GM19463 (cell line): ENCODE measurements at regions not wholly inside any gene's neighbourhood (a gene's known extent, or its start where the extent isn't known, plus 50 kb on each side); places are given as distances from the start of the nearest gene placed in this dataset.
"Not testable (repeated sequence)": the region's sequence is repeated elsewhere in the genome, so short reads cannot be mapped to it uniquely, and the experiment has no call there.

Experiments used
- ATAC-seq: cut with Tn5 transposase; IDR thresholded peaks from one replicate; pipeline ENCODE4 v1.9.1; 2021; ENCODE audit warnings: mild to moderate bottlenecking, moderate library complexity; ENCODE audit not compliant: unreplicated experiment

DNA sequence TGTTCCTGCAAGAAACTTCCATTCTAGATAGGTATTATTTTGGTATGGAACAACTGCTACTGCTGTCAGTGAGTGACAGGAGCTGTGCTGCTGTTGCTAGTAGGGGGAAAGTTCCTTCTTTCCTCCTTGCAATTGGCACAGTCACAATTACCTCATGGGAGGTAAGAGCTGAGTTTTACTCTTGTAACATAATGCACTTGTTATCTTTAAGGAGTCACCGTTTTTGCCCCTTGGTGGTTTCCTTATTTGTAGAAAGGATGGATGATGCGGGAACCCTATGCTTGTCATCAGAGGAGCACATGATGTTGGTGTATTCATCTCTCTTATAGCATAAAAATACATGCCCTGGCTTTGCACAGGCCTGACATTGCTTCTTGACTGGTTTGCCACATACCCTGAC, 234.7 kb upstream of the NPY start:
- no peak for ATAC-seq

DNA sequence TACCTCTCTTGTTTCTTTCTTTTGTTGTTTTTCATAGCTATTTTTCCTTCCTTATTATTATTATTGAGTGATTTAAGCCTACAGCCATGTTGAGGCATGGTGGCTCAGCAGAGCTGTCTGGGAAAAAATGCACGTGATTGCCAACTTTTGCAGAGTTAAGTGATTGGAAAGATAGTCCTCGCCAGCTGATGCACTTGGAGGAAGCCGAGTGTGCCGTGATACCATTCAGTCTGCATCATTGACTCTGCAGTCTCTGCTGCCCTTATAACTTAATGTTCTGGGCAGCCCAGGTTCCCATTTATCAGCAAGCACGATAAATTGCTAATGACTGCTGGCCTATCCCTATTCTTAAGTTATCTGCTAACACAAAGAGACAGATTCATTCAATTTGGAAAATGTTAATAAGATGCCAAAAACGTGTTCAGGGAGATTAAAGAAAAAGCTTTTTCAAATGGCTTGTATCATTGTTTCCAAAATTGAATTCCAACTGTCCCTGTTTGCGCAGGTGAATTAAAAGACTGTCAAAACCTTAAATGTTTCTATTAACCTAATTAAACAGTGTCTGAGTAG, 232.9 kb upstream of the NPY start:
- ATAC-seq: no peak

DNA sequence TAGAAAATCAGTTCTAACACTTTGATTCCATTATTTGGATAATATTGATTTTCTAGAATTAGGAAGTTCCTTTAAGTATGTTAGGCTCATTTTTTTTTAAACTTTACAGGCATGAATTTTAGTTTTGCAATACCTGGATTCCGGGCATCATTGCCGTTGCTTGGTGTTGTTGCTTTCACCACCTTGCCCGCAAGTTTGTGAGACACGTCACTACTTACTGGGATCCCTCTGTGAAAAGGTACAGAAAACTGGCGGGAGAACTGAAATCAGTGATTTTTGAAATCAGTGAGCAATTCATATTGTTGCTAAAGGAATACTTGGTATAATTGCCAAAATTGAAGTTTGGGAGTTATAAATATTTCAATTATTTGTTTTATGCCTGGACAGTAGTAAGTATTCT, 232.3 kb upstream of the NPY start:
- no peak for ATAC-seq

DNA sequence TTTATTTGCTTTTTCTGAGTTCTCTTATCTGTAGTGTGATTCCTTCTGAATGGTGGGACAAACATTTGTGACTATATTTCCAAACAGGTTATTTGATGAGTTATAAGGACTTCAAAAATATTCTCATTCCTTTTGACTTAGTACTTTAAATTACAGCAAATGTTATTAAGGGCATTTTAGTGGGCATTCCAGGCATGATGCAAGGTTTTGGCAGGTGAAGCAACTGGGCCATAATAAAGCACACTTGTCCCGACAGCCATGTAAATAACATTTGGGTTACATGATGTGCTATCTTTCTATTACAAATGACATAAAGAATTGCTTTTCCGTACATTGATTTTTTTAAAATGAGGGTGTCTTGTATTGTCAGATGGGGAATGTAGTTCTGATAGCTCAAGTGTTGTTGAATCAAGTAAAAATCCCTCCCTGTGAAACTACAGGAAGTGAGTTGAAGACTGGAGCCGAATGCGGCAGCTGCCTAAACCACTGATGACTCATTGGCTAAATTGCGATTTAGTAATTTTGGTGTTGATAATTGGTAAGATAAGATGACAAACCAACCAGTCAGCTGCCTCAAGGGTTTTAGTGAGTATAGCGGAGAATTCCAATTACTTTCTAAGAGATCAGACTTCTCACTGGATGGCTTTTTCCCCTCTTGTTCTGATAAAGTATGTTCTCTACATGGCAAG, 231.3 kb upstream of the NPY start:
- no peak for ATAC-seq

DNA sequence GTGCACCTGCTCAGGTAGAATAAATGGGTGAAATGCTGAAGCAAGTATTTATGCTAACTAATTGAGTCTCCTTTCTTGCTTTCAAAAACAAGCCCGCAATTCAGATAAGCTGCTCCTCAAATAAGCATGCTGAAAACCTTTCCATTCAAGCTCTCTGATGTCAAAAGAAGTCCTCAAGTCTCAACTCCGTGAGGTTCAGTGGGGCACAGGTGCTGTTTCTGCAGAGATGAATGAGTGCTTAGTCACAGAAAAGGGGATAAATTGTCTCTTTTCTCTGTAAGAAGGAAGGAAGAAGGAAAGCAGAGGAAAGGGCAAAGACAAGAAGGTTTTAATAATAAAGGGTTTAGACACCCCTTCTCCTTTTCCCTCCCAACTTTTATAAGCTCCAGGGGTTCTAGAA, 229.8 kb upstream of the NPY start:
- no peak for ATAC-seq

DNA sequence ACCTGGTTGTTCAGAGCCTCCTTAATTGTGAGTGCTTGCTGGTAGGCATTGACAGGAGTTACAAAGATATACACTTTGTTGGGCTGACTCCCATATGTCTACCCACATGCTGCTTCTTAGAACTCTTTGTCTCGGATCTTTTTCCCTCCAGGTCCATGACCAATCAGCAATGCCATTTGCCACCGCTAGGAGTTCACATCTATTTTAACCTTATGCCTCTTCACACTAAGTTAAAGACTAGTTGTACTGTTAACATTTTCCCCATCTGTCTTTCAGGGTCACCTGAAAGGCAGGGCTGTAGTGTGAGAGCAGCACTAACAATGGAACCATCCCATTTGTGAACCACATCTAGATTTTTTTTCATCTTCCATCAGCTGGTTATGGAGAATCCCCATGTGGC, 226.7 kb upstream of the NPY start:
- ATAC-seq: no peak

DNA sequence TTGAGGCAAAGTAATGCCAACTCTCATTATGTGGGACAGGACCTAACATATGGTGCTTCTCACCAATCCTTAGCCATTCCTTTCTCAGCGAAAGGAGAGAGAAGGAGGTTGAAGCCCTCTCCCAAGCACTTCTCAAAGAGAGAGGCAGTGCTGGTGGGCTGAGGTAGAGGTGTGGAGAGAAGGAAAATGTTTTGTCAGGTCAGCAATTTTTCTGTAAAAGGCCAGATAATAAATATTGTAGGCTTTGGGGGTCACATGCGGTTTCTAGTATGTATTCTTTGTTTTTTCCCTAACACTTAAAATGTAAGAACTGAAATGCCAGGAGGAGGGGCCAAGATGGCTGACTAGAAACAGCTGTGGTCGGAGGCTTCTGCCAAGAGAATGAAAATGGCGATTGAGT, 225.0 kb upstream of the NPY start:
- ATAC-seq: no peak

DNA sequence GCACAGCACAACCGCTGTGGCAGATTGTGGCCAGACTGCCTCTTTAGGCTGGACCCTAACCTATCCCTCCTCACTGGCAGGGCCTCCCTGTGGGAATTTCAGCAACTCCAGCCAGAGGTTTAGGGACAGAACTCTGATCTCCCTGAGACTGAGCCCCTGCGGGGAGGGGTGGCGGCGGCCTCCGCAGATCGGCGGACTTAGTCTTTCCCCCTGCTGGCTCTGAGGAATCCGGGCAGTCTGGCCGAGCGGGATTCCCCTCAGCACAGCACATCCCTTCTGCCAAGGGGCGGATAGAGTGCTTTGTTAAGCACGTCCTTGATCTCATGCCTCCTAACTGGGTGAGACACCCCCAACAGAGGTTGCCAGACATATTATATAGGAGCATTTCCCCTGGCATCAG, 224.2 kb upstream of the NPY start:
- ATAC-seq: no peak

DNA sequence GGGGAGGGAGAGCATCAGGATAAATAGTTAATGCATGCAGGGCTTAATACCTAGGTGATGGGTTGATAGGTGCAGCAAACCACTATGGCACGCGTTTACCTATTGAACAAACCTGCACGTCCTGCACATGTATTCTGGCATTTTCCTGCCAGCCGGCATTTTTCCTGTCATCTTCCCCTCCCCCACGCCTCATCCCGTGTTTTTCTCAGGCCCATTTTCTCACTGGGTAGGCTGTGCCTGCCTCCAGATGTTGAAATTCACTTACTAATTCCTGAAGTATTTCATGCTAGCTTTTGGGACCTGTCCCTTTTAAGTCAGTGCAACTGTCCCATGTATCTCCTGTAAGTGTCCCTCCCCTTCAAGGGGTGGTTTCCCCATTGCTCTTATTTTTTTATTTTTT, 220.3 kb upstream of the NPY start:
- no peak for ATAC-seq

DNA sequence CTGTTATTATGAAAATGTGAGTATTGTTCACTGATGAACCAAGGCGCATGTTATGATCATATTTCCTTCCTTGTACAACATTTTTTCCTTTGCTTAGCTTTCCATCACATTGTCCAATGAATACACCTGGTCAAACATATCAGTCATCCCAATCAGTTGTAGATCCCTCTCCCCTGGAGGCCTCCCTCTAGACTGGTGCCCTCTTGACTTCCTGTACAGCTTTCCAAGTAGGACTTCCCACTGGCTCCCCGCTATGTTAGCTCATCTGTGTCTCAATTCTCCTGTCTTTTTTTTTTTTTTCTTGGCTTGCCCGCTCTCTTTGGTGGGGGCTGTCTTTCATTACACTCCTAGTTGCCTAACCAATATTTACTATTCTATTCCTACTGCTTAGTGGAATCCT, 214.2 kb upstream of the NPY start:
- no peak for ATAC-seq

DNA sequence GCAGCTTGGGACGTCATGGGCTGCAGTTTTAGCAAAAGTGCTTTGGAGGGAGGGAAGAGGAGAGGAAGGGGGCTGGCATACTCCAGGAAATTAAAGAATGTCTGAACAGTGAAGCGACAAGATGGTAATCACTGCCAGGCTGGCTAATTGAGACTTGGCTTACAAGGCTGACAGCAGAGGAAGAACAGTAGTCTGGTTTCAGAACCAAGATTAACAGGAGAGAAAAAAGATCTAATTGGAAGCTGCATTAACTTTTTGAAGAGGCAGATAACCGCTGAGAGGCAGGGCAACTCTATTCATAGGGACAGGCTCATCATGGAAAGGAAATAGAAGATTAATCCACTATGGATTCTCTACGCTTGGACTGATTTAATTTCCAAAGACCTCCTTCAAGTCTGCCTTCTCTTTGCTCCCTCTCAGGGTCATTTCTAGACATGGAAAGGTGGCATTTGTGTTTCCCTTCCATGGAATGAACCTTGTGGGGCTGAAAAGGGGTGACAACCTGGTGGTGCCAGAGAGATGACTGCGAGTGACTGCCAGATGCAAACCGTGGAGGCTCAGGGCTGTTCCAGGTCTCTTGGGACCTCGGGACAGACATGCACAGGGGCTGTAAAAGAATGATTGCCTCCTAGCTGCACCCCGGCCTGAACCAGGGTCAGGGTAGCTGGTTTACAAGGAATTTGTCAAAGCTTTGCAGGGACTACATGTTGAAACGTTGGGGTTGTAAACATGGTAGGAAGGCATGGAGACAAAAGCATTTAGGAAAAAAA, 210.2 kb upstream of the NPY start:
- ATAC-seq: no peak

DNA sequence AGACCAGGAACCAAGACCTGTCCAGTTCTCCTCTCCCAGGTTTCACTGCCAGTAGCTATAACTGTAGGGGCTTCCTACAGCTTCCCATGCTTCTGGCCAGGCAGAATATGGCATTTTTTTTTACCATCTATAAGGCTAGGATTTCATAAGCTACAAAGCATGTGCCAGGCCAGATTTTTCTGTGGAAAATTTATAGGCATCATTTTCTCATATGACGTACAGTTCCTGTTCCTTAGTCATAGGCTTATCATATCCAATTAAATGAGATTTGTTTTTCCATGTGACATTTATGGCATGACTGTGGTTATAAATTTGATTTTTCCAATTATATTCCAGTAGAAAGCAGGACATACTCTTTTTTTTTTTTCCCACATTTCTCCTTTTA, 208.6 kb upstream of the NPY start:
- ATAC-seq: peak; percentile 13

DNA sequence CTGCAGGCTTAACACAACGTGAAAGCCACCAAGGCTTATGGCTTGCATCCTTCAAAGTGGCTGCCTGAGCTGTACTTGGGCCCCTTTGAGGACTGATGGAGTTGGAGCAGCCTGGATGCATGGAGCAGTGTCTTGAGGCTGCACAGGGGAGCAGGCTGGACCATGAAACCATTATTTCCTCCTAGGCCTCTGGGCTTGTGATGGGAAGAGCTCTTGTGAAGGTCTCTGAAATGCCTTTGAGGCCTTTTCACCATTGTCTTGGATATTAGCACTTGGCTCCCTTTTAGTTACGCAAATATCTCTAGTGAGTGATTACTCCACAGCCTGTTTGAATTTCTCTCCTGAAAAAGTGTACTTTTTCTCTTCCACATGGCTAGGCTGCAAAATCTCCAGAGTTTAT, 201.2 kb upstream of the NPY start:
- no peak for ATAC-seq

DNA sequence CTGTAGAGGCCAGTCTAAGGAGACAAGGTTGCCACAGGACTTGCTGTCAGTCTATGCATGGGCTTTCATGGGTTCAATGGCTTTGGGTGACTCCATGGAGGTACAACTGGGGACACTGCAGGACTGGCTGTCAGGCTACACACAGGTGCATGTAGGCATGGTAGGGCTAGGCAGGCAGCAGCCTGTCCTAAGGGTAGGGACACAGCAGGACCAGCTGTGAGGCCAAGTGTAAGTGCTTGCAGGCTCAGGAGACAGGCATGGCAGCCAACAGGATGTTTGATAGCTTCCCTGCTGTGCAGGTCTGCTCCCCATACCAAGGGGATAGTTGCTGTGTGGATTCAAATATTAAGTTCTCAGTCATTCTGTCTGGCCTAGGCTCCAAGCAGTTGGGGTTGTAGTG, 181.0 kb upstream of the NPY start:
- ATAC-seq: no peak

DNA sequence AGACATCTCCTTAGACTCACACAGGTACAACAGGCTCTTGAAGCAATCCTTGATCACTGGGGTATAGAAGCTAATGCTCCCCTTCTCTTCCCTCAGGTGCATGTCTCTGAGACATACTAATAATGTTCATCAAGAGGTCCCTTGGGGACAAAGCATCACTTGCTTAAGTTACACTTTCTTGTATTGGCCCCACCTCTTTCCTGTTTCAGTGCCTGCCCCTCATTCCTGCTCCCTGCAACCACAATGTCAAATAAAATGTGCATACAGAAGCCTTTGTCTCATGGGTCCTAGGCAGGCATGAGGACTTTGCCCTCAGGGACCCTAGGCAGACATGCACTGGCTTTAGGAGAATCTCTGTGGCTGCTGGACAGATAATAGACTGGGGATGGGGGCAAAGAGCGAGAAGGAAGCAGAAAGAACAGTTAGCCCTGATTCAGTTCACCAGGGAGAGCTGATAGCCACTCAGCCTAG, 175.0 kb upstream of the NPY start:
- ATAC-seq: peak; percentile 82

DNA sequence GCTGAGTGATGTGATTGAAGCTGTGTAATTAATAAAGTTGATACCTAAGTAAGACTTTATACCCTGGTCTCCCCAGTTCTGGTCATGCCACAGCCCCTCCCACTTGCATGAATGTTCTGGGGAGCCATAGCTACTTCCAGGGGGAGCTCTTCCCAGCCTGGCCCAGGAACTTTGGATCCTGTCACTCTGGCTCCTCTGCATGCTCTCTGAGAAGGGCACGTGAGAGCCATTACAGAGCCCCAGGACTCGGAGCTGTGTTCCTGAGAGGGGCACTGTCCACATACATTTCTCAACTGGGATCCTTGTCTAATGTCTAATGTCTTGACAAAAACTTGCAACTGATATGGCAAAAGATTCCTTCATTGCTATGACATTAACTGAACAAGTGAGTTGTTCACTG, 173.9 kb upstream of the NPY start:
- ATAC-seq: no peak

DNA sequence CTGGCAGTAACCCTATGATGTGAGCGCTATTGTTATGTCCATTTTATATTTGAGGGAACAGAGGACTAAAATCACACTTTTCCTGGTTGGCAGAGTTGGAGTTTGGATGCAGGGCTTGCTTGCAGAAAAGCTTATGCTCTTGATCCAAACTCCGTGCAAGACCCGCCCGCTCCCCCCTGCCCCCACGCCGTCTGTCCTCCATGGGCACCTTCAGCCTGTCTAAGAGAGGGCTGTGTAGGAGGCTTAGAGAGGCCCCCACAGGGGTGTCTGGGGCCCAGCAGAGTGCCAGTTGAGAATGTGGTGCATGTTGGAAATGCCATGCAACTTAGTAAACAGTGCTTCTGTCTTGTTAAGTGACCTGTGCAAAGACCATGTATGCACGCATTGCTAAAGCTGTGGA, 170.5 kb upstream of the NPY start:
- ATAC-seq: no peak

DNA sequence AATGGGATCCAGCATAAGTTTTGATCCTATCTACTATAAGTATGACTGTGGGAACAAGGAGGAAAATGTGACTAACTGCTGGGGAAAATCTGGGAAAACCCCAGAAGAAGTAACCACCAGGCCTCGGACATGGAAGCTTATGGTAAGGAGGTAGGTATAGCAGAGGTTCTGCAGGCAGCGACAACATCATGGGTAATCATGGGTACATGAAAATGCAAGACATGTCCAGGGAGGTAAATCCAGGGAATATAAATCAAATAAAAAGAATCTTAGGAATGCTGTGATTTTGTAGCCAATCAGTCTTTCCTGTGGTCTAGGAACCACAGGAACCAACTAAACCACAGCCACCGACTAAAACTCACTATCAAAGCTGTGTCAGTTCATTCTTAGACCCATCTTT, 168.3 kb upstream of the NPY start:
- no peak for ATAC-seq

DNA sequence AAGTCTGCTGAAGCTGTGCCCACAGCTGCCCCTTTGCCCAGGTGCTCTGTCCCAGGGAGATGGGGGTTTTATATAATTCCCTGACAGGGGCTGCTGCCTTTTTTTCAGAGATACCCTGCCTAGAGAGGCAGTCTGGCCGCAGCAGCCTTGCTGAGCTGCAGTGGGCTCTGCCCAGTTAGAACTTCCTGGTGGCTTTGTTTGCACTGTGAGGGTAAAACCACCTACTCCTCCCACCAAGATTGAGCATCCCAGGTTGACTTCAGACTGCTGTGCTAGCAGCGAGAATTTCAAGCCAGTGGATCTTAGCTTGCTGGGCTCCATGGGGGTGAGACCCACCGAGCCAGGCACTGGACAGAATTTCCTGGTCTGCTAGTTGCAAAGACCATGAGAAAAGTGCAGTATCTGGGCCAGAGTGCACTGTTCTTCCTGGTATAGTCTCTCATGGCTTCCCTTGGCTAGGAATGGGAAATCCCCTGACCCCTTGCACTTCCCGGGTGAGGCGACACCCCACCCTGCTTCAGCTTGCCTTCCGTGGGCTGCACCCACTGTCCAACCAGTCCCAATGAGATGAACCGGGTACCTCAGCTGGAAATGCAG, 166.0 kb upstream of the NPY start:
- ATAC-seq: not testable (repeated sequence)

DNA sequence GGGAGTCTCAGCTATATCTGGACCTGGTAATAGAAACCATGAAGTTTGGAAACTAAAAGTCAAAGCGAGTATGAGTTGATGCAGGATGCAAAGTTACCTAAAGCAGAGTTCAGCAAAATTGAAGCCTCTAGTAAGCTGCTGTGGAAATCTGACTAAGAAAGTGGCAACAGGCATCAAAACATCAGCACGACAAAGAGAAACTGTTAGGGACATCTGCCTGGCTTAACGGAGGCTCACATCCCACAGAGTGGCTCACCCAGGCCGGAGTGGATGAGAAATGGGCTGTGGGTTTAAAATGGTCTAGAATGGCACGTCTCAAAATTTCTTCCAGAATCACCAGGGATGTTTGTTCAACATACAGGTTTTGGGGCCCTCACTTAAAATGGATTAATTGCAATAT, 164.1 kb upstream of the NPY start:
- ATAC-seq: no peak

DNA sequence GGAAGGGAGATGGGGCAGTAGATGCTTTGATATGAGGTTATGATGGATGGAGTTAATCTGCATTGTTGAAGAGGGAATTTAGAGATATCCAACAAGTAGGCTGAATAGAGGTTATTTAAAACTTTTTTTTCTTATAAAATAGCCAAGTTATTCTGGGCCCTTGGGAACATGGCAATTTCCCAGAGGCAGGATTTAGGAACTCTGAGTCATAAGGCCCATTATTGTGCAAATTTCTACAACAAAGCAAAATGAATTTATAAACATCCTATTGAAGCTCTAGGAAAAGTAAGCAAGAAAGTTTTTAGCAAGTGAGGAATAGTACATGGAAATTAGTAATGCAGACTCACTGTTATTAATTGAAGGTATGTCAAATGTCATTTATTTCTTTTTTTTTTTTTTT, 160.9 kb upstream of the NPY start:
- no peak for ATAC-seq

DNA sequence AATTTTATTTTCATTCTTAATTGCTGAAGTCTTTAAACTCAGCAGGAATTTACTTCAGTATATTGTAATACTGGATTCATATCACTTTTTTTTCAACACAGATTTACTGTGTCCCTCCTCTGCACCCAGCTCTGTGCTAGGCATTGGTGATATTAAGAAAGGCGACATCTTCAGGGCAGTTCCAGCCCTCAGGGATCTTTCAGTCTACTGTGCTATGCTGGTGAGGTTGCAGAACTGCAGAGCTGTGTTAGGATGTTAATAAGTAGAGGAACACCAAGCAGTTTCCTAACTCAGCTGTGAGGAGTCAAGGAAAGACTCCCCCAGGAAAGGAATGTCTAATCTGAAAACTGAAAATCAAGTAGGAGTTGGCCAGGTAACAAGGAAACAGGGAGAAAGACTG, 158.2 kb upstream of the NPY start:
- no peak for ATAC-seq
